ENCODE measurements at regions not wholly inside any gene's neighbourhood (a gene's known extent, or its start where the extent isn't known, plus 50 kb on each side); places are given as distances from the start of the nearest gene placed in this dataset.

GRCh38 chr2:53558867-53559266 lies 208.7 kb upstream of the CHAC2 start:
- H2AFZ ChIP-seq = no peak overlapping the region
- H3K36me3 ChIP-seq (ENCODE audit: insufficient read depth) = no peaks in the 10 kb centered on the region
- H3F3A ChIP-seq (replicated peaks; ENCODE audit: low read depth) = no peaks in the 10 kb centered on the region
- no peaks in the 10 kb centered on the region for H3K79me2 ChIP-seq (replicated peaks; ENCODE audit: insufficient read depth)
- Mint-ChIP-seq H3K27me3 (ENCODE audit: insufficient read depth, low read depth, poor library complexity) (peaks cover 5% of the 10 kb centered on the region), H3K4me3 (no peak overlapping the region), H3K27ac (no peak overlapping the region), H3K36me3 (ENCODE audit: low read depth) (peaks cover 8% of the 10 kb centered on the region; the same call in 1 of the 3 replicates), H3K4me1 (no peaks in the 10 kb centered on the region), H3K9me3 (peaks cover 21% of the 10 kb centered on the region)
- H4K20me1 ChIP-seq (replicated peaks; ENCODE audit: insufficient read depth) = no peaks in the 10 kb centered on the region
- H3K9me2 ChIP-seq (ENCODE audit: insufficient read depth) = 0 out of 2 replicates have a peak, but pooled peaks cover 3% of the 10 kb centered on the region
- DNase-seq (ENCODE audit: low spot score) (no peak), ATAC-seq (no peak)
- H3K27ac ChIP-seq (ENCODE audit: low read depth) = no peak overlapping the region
- no peaks in the 10 kb centered on the region for H3K27me3 ChIP-seq (ENCODE audit: insufficient read depth)
- no peak overlapping the region for H3K4me2 ChIP-seq
- TF ChIP-seq REST (IDR thresholded peaks at IDR 0.05; ENCODE audit: unreplicated experiment) (no peak), ZNF331 (CRISPR knock-in tag; IDR thresholded peaks at IDR 0.05; ENCODE audit: low read depth) (no peak), JUNB (IDR thresholded peaks at IDR 0.05; ENCODE audit: unreplicated experiment) (no peak), EZH2phosphoT487 (IDR thresholded peaks at IDR 0.05; ENCODE audit: unreplicated experiment) (no peak), ZNF462 (CRISPR knock-in tag; IDR thresholded peaks at IDR 0.05) (no peak), NANOG (IDR thresholded peaks at IDR 0.05; ENCODE audit: borderline replicate concordance) (no peak), CREB1 (CRISPR knock-in tag; IDR thresholded peaks at IDR 0.05; ENCODE audit: low read depth) (no peak), POLR2AphosphoS5 (IDR thresholded peaks at IDR 0.05; ENCODE audit: low read depth) (no peak), EZH2 (IDR thresholded peaks at IDR 0.05; ENCODE audit: low read depth, unreplicated experiment) (no peak), ETS1 (IDR thresholded peaks at IDR 0.05) (no peak), CTCF (conservative IDR thresholded peaks at IDR 0.05; ENCODE audit: low read depth in 2 of 2) (no peak), ZNF114 (CRISPR knock-in tag; IDR thresholded peaks at IDR 0.05) (no peak), STAT1 (IDR thresholded peaks at IDR 0.05; ENCODE audit: unreplicated experiment) (no peak)
- H3K4me3 ChIP-seq = no peak overlapping the region
- H3K4me1 ChIP-seq (ENCODE audit: insufficient read depth) = no peaks in the 10 kb centered on the region

Data from GM23338 (cell line).